ENCODE measurements at regions not wholly inside any gene's neighbourhood (a gene's known extent, or its start where the extent isn't known, plus 50 kb on each side); places are given as distances from the start of the nearest gene placed in this dataset.

DNA sequence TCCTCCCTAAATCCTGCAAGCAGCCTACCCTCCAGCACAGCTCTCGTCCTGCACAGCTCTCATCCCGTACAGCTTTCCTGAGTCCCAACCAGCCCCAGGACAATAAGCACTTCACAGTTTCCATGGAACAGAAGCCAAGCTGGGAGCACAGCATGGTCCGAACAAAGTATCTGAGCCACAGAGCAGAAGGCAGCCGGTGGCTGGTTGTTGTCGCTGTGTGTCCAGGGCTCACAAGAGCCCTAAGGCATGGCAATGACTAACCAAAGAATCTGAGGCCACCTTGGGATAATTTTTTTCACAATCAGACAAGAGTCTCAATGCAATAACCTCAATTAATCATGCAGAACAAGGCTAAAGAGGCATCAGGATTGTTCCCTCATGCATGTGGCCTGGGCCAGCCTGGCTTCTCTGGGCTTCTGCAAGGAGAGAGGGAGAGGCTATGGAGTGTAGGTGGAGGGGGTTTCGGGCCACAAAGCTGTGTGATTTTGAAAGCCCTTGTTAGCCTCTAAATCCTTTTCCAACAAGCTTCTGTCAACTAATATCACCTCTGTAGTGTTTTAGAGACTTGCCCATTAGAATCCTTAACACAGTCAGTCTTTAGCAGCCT, 323.4 kb downstream of the PIK3R1 start:
- DNase-seq (ENCODE audit: low spot score): no peak

- no peak for DNase-seq (ENCODE audit: low spot score)
These were observed 325.4 kb downstream of the PIK3R1 start for GRCh38 chr5:68540798-68541590.

DNA sequence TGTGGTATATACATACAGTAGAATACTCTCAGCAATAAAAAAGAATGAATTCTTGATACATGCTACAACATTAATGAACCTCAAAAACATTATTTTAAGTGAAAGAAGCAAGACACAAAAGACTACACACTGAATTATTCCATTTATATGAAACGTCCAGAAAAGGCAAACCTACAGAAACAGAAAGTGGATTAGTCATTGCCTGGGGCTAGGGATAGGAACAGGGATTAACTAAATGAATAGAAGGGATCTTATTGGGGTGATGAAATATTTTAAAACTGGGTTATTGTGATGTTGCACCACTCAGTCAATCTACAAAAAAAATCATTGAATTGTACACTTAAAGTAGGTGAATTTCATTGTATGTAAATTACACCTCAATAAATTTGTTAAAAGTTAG, 326.7 kb downstream of the PIK3R1 start:
- no peak for DNase-seq (ENCODE audit: low spot score)

GRCh38 chr5:68543212-68543611, 327.7 kb downstream of the PIK3R1 start:
- DNase-seq (ENCODE audit: low spot score): no peak

DNA sequence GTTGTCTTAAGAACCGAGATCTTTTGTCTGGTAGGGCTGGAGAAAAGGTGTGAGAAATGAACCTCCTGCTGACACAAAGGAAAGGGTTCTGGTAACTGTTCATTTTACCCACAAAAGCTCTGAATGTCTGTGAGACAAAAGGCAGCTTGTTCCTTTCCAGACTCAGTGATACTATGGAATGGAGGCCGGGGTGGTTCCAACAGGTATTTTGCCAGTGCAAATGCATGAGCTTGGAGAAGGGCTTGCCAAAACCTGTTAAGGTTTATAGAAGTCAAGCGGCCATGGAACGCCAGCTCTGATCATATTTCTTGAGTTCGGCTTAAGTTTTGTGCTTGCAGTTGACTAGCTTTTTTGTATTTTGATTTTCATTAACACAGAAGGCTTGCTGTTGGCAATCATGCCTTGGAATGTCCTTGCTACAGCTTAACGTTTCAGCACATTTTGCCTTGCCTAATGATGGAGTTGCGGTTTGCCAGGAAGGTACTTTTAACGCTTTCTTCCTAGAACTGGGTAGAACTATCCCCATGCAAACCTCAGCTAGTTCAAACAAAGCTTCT, 328.6 kb downstream of the PIK3R1 start:
- no peak for DNase-seq (ENCODE audit: low spot score)

DNA sequence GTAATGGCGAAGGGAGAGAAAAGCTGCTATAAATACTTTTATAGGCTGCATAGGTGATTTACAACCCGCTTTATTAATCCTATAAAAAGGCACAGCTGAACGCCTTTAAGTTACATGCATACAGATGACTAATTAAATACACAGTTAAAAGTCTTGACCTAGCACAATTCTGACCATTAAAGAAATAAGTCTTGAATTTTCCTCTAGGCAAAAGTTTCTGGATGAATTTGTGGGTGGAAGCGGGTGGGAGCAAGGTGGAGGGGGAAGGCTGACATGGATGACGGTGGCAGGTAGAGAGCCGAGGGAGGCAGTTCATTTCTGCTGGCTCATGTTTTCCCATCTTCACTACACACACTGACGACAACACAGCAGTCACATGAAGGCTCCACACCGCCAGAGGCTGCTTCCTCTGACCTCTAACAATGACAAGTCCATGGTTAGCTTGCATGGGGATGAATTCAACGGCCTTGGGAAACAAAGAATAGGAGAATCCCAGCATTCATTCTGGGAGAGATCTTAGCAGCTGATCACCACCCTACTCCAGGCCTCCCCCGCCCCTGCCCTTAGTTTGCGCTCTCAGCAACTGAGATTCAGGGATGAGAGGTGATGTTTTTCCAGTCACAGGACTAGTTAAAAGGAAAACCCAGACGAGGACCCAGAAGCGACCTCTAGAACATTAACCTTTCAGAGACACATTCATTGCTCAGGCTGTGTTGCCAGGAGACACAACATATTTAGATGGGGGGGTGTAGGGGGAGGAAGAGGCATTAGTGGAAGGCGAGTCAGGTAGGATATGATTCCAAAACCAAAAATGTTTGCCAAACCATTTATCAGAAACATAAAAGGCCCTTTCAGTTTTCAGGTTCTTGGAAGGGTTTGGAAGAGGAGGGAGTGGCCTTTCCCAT, 329.3 kb downstream of the PIK3R1 start:
- DNase-seq (ENCODE audit: low spot score): no peak

DNA sequence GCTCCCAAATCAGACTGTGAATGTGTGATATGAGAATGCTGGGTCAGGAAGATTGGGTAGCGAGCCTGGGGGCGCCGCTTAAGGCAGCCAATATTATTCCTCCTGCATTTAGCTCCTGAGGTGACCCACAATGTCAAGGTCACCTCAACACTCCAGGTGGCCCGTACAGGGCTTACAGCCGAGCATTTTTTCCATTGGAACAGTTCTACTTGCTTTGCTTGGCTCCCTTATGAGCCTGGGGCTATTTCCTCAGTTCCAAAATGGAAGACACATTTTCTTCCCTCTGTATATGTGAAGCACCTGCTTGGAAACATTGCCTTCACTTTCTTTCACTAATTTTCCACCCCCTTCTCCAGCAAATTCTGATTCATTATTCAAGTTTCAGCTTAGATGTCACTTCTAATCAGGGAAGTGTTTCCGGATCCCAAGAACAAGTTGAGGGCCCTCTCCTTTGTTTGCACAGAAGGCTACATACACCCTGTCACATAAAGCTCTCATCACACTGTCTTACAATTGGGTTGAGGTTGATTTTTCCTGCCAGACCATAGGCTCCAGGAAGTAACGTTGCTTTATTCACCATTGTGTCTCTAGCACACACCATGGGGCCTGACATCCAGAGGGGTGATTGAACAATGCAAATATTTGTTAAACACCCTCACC, 330.2 kb downstream of the PIK3R1 start:
- no peak for DNase-seq (ENCODE audit: low spot score)

DNA sequence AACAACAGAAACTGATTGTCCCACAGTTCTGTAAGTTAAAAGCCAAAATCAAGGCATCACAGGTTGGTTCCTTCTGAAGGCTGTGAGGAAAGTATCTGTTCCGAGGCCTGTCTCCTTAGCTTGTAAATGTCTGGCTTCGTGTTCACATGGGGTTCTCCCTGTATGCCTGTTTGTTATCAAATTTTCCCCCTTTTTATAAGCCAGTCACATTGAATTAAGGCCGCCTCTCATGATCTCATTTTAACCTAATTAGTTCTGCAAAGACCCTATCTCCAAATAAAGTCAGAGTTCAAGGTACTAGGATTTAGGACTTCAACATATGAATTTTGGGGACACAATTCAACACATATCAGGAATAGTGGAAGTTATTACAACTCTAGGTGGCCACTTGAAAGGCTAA, 331.5 kb downstream of the PIK3R1 start:
- DNase-seq (ENCODE audit: low spot score): no peak

GRCh38 chr5:68547622-68548021, 332.1 kb downstream of the PIK3R1 start:
- no peak for DNase-seq (ENCODE audit: low spot score)

- no peak for DNase-seq (ENCODE audit: low spot score)
These were observed 333.6 kb downstream of the PIK3R1 start for GRCh38 chr5:68548959-68549676.

DNA sequence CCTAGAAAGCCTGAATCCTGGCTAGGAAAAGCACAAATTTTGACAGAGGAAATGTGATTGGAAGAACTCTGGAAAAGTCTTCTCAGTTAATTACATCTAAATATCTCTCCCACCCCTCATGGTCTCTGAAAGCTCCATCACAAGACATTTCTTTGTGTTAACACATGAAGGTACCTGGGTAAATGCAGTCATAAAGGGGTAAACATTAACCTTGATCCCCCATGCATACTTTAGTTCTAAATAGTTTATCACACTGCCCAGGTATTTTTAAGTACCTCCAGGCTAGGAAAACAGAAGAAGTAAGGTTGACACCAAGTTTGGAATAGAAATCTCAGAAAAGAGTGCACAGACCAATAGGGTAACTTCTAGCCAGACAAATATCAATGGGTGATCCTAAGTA, 334.5 kb downstream of the PIK3R1 start:
- DNase-seq (ENCODE audit: low spot score): no peak

GRCh38 chr5:68551436-68551835, 335.9 kb downstream of the PIK3R1 start:
- no peak for DNase-seq (ENCODE audit: low spot score)

DNA sequence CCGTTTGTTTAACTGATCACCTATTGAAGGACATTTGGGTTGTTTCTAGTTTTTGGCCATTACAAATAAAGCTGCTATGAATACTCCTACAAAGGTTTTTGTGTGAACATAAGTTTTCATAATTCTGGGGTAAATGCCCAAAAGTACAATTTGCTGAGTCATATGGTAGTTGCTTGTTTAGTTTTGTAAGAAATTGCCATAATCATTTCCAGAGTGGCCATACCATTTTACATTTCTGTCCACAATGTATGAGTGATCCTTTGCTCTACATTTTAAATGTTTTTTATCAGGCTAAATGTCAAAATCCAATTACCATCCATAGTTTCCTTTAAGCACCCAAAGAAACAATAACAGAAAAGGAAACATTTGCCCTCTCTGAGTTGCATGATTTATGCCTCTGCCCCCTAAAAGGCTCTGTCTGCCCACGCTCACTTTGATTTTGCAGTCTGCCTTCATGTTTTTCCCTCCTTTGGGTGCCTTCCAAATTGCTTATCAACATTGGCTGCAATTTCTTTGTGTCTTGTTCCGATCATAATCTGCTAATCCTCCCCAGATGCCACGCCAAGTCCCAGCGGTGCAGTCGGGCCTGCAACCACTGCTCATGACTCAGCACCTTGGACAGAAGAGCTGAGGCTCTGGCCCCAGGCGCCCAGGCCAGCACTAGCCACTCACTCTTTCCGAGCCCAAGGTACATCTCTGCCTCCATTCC, 339.2 kb downstream of the PIK3R1 start:
- peak; percentile 78 for DNase-seq (ENCODE audit: low spot score)

GRCh38 chr5:68555907-68556681, 340.5 kb downstream of the PIK3R1 start:
- DNase-seq (ENCODE audit: low spot score): no peak

GRCh38 chr5:68557162-68557936, 341.8 kb downstream of the PIK3R1 start:
- no peak for DNase-seq (ENCODE audit: low spot score)

- DNase-seq (ENCODE audit: low spot score): peak; percentile 35
These were observed 346.8 kb downstream of the PIK3R1 start for GRCh38 chr5:68562308-68562707.

- DNase-seq (ENCODE audit: low spot score): no peak
These were observed 349.9 kb downstream of the PIK3R1 start for GRCh38 chr5:68565427-68565826.

DNA sequence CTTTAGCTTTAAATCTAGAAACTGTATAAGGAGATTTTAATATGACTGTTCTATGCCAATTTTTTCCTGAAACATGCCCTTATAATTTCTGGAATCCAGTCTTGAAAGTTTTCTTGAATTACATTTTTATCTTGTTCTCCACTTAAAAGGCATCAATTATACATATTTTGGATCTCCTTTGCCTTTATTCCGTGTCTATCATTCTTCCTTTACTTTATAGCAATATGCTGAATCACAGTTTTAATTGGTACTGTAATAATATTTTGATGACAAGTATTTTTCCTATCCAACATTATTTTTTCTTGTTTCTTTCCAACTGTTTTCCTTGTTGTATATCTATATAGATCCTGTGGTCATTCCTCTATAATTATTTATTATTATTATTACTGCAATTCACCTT, 361.2 kb downstream of the PIK3R1 start:
- DNase-seq (ENCODE audit: low spot score): no peak

GRCh38 chr5:68582284-68582683, 366.7 kb downstream of the PIK3R1 start:
- DNase-seq (ENCODE audit: low spot score): no peak

Data from D341Med (cell line).